ENCODE measurements at regions not wholly inside any gene's neighbourhood (a gene's known extent, or its start where the extent isn't known, plus 50 kb on each side); places are given as distances from the start of the nearest gene placed in this dataset.

GRCh38 chr4:57206172-57206571 lies 96.0 kb upstream of the IGFBP7 start:
- DNase-seq (ENCODE audit: low read depth) = no peak
- H3K4me3 ChIP-seq (ENCODE audit: low read depth, low read length) = no peak overlapping the region
- TF ChIP-seq, protein P1, sequence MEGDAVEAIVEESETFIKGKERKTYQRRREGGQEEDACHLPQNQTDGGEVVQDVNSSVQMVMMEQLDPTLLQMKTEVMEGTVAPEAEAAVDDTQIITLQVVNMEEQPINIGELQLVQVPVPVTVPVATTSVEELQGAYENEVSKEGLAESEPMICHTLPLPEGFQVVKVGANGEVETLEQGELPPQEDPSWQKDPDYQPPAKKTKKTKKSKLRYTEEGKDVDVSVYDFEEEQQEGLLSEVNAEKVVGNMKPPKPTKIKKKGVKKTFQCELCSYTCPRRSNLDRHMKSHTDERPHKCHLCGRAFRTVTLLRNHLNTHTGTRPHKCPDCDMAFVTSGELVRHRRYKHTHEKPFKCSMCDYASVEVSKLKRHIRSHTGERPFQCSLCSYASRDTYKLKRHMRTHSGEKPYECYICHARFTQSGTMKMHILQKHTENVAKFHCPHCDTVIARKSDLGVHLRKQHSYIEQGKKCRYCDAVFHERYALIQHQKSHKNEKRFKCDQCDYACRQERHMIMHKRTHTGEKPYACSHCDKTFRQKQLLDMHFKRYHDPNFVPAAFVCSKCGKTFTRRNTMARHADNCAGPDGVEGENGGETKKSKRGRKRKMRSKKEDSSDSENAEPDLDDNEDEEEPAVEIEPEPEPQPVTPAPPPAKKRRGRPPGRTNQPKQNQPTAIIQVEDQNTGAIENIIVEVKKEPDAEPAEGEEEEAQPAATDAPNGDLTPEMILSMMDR (IDR thresholded peaks at IDR 0.05; ENCODE audit: control insufficient read depth, extremely low read depth, insufficient read depth) = no peak

DNA sequence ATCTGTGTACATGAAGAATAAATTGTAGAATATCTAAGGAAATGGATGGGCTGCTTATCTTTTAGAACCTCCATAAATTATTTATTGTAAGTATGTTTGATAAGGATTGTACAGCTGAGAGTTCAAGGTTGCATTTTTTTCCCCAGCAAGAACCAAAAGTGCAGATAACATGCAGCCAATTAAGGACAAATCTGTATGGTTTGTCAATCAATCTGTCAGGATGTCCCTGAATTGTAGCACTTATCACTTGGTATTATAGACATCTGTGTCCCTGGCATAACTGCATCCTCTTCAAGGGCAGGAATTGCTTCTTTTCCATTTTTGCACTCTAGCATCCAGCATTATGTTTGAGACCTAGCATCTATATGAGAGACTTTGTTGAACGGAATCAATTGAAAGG lies 95.4 kb upstream of the IGFBP7 start:
- TF ChIP-seq, protein P1 (IDR thresholded peaks at IDR 0.05; ENCODE audit: control insufficient read depth, extremely low read depth, insufficient read depth) = no peak
- no peak for DNase-seq (ENCODE audit: low read depth)
- H3K4me3 ChIP-seq (ENCODE audit: low read depth, low read length) = no peak overlapping the region

DNA sequence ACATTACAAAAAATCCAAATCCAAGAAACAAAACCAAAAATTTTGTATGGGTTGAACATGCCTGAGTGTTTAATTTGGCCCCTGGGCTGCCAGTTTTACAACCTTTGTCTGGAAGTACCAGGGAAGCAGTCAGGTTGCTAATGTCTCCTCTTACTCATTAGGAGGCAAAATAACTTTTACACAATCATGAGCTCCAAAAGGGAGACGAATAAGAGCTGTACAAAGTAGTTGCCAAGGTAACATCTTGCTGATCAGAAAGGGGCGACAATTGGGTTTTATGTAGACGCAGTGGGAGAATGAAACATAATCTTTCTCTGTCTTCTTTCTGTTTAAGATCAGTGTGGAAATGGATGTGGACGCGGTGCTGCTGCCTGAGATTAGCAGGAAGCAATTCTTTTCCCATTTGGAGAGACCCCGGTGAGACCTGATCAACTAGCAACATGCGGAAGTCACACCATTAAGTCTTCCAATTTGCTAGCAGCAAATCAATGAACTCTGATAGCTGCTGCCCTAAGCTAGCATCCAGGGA lies 90.7 kb upstream of the IGFBP7 start:
- DNase-seq (ENCODE audit: low read depth) = no peak
- TF ChIP-seq, protein P1 (IDR thresholded peaks at IDR 0.05; ENCODE audit: control insufficient read depth, extremely low read depth, insufficient read depth) = no peak

DNA sequence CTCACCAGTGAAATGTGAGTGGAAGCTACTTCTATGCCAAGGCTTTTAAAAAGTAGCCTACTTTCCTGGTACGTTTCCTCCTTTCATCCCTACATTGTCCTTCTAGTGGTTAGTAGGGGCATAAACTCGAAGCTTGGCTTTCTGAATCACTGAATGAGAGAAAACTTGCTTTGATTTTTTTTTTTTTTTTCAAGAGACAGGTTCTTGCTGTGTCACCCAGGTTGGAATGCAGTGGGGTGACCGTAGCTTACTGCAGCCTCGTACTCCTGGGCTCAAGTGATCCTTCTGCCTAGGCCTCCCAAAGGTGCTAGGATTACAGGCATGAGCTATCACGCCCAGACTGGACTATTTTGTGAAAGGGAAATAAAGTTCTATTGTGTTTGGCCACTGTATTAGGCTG lies 89.1 kb upstream of the IGFBP7 start:
- DNase-seq (ENCODE audit: low read depth) = no peak
- TF ChIP-seq, protein P1 (IDR thresholded peaks at IDR 0.05; ENCODE audit: control insufficient read depth, extremely low read depth, insufficient read depth) = no peak
- H3K4me3 ChIP-seq (ENCODE audit: low read depth, low read length) = no peak overlapping the region

More for the DNA sequence above, 90.7 kb upstream of the IGFBP7 start:
- no peak overlapping the region for H3K4me3 ChIP-seq (ENCODE audit: low read depth, low read length)

DNA sequence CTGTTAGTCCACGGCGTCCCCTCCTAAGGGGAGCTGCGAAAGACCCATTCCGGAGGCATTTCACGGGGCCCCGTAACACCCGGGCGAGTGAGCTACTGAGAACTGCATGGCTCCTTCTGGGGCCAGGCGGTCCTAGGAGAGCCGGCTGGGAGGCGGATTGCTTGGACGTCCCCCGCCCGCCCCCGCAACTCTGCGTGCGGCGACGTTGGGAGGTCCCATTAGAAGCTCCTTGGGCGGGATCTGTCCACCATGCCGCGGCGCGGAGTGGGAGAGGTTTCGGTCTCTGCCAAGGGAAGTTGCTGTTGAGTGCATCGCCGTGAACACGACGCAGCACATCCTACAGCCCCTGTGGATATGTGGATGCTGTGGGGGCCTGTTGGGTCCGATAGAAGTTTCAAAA lies 85.4 kb upstream of the IGFBP7 start:
- TF ChIP-seq, protein P1 (IDR thresholded peaks at IDR 0.05; ENCODE audit: control insufficient read depth, extremely low read depth, insufficient read depth) = no peak
- DNase-seq (ENCODE audit: low read depth) = no peak
- H3K4me3 ChIP-seq (ENCODE audit: low read depth, low read length) = no peak overlapping the region

GRCh38 chr4:57194068-57194611 lies 84.0 kb upstream of the IGFBP7 start:
- no peak overlapping the region for H3K4me3 ChIP-seq (ENCODE audit: low read depth, low read length)
- TF ChIP-seq, protein P1 (IDR thresholded peaks at IDR 0.05; ENCODE audit: control insufficient read depth, extremely low read depth, insufficient read depth) = no peak
- no peak for DNase-seq (ENCODE audit: low read depth)

GRCh38 chr4:57193209-57193810 lies 83.1 kb upstream of the IGFBP7 start:
- TF ChIP-seq, protein P1 (IDR thresholded peaks at IDR 0.05; ENCODE audit: control insufficient read depth, extremely low read depth, insufficient read depth) = no peak
- no peak for DNase-seq (ENCODE audit: low read depth)
- no peak overlapping the region for H3K4me3 ChIP-seq (ENCODE audit: low read depth, low read length)

Data from LNCaP clone FGC (cell line).